ENCODE measurements at regions not wholly inside any gene's neighbourhood (a gene's known extent, or its start where the extent isn't known, plus 50 kb on each side); places are given as distances from the start of the nearest gene placed in this dataset.

GRCh38 chr9:135373820-135374219 is 105.8 kb upstream of the PPP1R26 start:
- TF ChIP-seq GATA3 (IDR thresholded peaks at IDR 0.05; ENCODE audit: low read depth, low read length): no peak
- no peak for TF ChIP-seq GATA2 (IDR thresholded peaks at IDR 0.05; ENCODE audit: low read depth, low read length)
